Colonic mucosa (tissue), 4 donors: ENCODE measurements at regions not wholly inside any gene's neighbourhood (a gene's known extent, or its start where the extent isn't known, plus 50 kb on each side); places are given as distances from the start of the nearest gene placed in this dataset.

Source experiments
- DNase-seq: peaks from one replicate; pipeline ENCODE4 v3.0.0-alpha.2; 2020
- H3K27ac ChIP-seq: fragments of 200-600 bp; one replicate; pipeline ENCODE4 v1.8.0; 2021
- H3K27me3 ChIP-seq: fragments of 200-600 bp; one replicate; pipeline ENCODE4 v1.8.0; 2021
- H3K36me3 ChIP-seq: fragments of 200-600 bp; one replicate; pipeline ENCODE4 v1.8.0; 2021
- H3K4me1 ChIP-seq: fragments of 200-600 bp; one replicate; pipeline ENCODE4 v1.8.0; 2021; ENCODE audit warnings: mild to moderate bottlenecking
- H3K4me3 ChIP-seq: fragments of 200-600 bp; one replicate; pipeline ENCODE4 v1.8.0; 2021
- H3K9ac ChIP-seq, 2 donors: one replicate each; pipeline ENCODE4 v1.7.0; 2013; ENCODE audit warnings: control low read depth in 2 of 2, low read depth in 2 of 2, low read length in 2 of 2
- H3K9me3 ChIP-seq: fragments of 200-600 bp; one replicate; pipeline ENCODE4 v1.8.0; 2021
- CTCF ChIP-seq: fragments of 200-600 bp; IDR thresholded peaks from one replicate; pipeline ENCODE4 v1.8.0; 2022; ENCODE audit warnings: antibody characterized with exemption, mild to moderate bottlenecking
- intact Hi-C: fragments of 100-400 bp; cut with DNase I; formaldehyde crosslinking; loops from one replicate; pipeline ENCODE4 v1.14.1; 2022
- donor health status: healthy.
- donor health status: DM: no; HTN: no; CAD: no.
- donor health status: DM: no; HTN: no; CAD: no.

- Histone ChIP-seq H3K27ac (no peak overlapping the region), H3K36me3 (no peaks in the 10 kb centered on the region), H3K4me1 (no peaks in the 10 kb centered on the region), H3K9ac (no peak overlapping the region), H3K9me3 (no peaks in the 10 kb centered on the region), H3K4me3 (no peak overlapping the region), H3K27me3 (no peaks in the 10 kb centered on the region)
- intact Hi-C loops = no loop called here
- no peak for TF ChIP-seq CTCF
- DNase-seq = no peak
Observed at GRCh38 chr6:149154261-149154821, 163.2 kb upstream of the TAB2 start.

- Histone ChIP-seq H3K4me1 (no peaks in the 10 kb centered on the region), H3K36me3 (no peaks in the 10 kb centered on the region), H3K9ac (no peak overlapping the region), H3K4me3 (no peak overlapping the region), H3K27me3 (no peaks in the 10 kb centered on the region), H3K27ac (no peak overlapping the region), H3K9me3 (no peaks in the 10 kb centered on the region)
- intact Hi-C loops = no loop called here
- DNase-seq = no peak
- no peak for TF ChIP-seq CTCF
Observed at GRCh38 chr6:149157126-149157525, 160.4 kb upstream of the TAB2 start.

- Histone ChIP-seq H3K9me3 (no peaks in the 10 kb centered on the region), H3K9ac (no peak overlapping the region), H3K4me1 (no peaks in the 10 kb centered on the region), H3K27me3 (no peaks in the 10 kb centered on the region), H3K4me3 (no peak overlapping the region), H3K27ac (no peak overlapping the region), H3K36me3 (no peaks in the 10 kb centered on the region)
- no peak for TF ChIP-seq CTCF
- DNase-seq = no peak
- intact Hi-C loops = no loop called here
Observed at GRCh38 chr6:149158076-149158475, 159.4 kb upstream of the TAB2 start.

- no peaks in the 10 kb centered on the region for H3K4me1 ChIP-seq
- H3K9ac ChIP-seq = no peak overlapping the region
- intact Hi-C loops = no loop called here
- TF ChIP-seq CTCF = no peak
- no peak overlapping the region for H3K27ac ChIP-seq
- H3K9me3 ChIP-seq = no peaks in the 10 kb centered on the region
- H3K27me3 ChIP-seq = no peaks in the 10 kb centered on the region
- no peaks in the 10 kb centered on the region for H3K36me3 ChIP-seq
- no peak for DNase-seq
- H3K4me3 ChIP-seq = no peak overlapping the region
Observed at GRCh38 chr6:149160943-149161342, 156.6 kb upstream of the TAB2 start.

DNA sequence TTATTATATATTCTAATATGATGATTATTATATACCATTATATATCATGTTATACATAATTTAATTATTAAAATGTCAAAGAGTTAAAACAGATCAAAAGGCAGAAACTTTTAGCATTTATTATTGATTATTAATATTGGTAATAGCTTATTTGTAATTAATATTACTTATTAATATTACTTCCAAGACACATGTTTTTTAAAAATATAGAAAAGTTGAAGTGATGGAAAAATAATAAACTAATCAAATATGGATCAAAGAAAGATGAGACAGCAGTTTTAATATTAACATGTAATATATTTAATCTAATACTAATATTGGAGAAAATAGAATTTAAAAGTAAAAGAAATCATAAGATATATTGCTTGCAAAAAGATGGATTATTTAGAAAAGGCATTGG lies 154.6 kb upstream of the TAB2 start:
- H3K4me1 ChIP-seq = no peaks in the 10 kb centered on the region
- no peaks in the 10 kb centered on the region for H3K27me3 ChIP-seq
- H3K9ac ChIP-seq = no peak overlapping the region
- H3K9me3 ChIP-seq = no peaks in the 10 kb centered on the region
- no peak for DNase-seq
- H3K36me3 ChIP-seq = no peaks in the 10 kb centered on the region
- no peak overlapping the region for H3K27ac ChIP-seq
- intact Hi-C loops = no loop called here
- no peak for TF ChIP-seq CTCF
- no peak overlapping the region for H3K4me3 ChIP-seq
